ENCODE measurements at regions not wholly inside any gene's neighbourhood (a gene's known extent, or its start where the extent isn't known, plus 50 kb on each side); places are given as distances from the start of the nearest gene placed in this dataset.

DNA sequence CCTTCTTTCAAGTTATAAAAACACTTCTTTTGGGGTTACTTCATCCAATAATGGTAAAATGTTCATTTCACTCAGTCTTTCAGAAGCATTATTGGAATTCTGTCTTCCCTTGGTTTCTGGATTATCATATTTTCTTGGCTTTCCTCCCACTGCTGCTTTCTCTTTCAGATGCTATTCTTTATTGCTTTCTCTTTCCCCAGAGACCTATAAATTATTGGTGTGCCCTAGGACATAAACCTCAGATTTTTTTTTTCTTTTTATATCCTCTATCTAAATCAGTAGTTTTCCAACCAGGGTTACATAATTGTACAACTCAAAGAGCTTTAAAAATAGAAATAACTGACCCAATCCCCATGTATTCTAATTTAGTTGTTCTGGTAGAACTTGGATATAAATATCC, 1005.5 kb downstream of the ARAP2 start:
- TF ChIP-seq POLR2A (IDR thresholded peaks at IDR 0.05; ENCODE audit: low read depth, low read length) (no peak), POLR2AphosphoS5 (IDR thresholded peaks at IDR 0.05; ENCODE audit: low read depth, low read length) (no peak), TAF1 (IDR thresholded peaks at IDR 0.05; ENCODE audit: borderline replicate concordance, low read depth, low read length) (no peak)
